ENCODE measurements at regions not wholly inside any gene's neighbourhood (a gene's known extent, or its start where the extent isn't known, plus 50 kb on each side); places are given as distances from the start of the nearest gene placed in this dataset.

GRCh38 chr11:33965032-33965431, 73.2 kb upstream of the LMO2 start:
- TF ChIP-seq CTCF (IDR thresholded peaks at IDR 0.05) (no peak), POLR2A (IDR thresholded peaks at IDR 0.05) (no peak), POLR2AphosphoS5 (IDR thresholded peaks at IDR 0.05) (no peak)
